HG02623 (cell line): ENCODE measurements at regions not wholly inside any gene's neighbourhood (a gene's known extent, or its start where the extent isn't known, plus 50 kb on each side); places are given as distances from the start of the nearest gene placed in this dataset.
"Not testable (repeated sequence)": the region's sequence is repeated elsewhere in the genome, so short reads cannot be mapped to it uniquely, and the experiment has no call there.

Experiments used
- ATAC-seq: cut with Tn5 transposase; IDR thresholded peaks from one replicate; pipeline ENCODE4 v1.9.1; 2021; ENCODE audit warnings: moderate library complexity; ENCODE audit not compliant: unreplicated experiment

DNA sequence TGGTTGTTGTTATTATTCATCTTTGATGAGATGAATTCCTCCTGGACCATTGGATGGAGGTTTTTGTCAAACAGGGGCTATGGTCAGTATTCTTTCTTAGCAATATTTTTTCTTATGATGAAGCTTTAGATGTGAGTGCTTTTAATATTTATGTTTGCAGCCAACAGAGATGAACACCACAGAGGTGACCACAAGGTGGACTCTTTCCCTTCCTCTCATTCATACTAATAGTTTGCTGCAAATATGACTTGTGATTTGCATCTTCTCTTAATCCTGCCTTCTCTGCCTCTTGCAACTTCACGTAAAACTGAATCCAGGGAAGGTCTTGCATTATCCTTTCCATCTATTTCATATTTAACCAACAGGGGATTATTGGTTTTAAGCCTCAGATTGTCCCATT is 473.1 kb upstream of the UBE2E2 start:
- no peak for ATAC-seq

DNA sequence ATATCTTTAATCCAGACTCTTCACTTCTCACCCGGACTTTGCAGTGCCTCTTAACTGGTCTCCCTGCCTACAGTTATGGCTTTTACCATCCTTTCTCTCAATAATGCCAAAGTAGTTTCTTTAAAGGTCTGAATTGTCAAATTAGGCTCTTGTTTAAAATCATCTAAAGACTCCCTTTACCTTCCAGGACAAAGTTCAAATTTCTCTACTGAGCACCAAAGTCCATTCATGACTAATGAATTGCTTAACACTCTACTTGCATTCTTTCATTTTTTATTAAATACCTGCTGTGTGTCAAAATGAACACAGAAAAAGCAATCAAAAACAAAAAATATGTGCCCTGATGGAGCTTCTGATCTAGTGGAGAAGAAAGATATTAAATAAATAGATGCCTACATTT is 472.4 kb upstream of the UBE2E2 start:
- ATAC-seq, result no peak

- ATAC-seq, result no peak
These were observed 471.2 kb upstream of the UBE2E2 start for GRCh38 chr3:22731901-22732300.

DNA sequence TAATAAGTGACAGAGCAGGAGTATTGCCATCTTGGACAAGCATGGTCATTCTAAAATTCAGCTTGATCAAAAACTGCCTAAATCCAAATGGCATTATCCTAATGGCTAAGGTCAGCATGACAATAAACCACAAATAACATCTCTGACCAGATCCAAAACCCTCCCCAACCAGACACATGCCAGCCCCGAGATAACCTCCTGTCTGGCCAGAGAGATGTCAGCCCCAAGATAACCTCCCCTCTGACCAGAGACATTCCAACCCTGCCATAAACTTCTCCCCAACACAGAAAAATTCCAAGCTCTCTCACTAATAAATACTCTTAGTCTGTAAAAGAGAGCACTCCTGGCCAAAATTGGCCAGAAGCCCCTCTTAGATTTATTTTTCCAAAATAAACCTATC is 470.5 kb upstream of the UBE2E2 start:
- no peak for ATAC-seq

DNA sequence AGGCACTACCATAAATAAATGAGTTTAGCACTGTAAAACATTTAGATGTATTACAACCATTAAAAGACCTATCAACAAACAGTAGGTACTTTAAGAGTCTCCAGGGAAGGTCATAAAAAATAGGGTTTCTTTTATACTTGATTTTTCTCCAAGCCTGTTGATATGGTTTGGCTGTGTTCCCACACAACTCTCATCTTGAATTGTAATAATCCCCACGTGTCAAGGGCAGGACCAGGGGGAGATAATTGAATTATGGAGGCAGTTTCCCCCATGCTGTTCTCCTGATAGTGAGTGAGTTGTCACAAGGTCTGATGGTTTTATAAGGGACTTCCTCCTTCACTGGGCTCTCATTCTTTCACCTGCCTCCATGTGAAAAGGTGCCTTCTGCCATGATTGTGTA is 468.9 kb upstream of the UBE2E2 start:
- ATAC-seq, result no peak

GRCh38 chr3:22734756-22735155 is 468.4 kb upstream of the UBE2E2 start:
- ATAC-seq, result no peak

DNA sequence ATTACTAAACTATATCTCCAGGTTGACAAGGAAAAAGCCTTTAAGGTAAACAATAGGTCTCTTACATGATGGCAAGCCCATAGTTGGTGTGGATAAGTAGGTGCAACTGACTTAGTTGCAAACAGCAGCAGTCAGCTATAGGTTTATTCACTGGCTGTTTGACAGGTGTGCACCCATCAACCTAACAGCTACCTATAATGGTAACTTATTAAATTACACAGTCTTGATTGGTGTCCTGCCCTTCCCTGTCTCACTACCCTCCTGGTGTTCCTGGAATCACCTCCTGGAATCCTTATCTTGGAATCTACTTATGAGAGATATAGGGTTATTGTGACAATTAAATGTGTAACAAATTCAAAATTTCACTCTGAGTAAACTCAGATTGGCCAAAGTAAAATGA is 467.8 kb upstream of the UBE2E2 start:
- ATAC-seq, result no peak

DNA sequence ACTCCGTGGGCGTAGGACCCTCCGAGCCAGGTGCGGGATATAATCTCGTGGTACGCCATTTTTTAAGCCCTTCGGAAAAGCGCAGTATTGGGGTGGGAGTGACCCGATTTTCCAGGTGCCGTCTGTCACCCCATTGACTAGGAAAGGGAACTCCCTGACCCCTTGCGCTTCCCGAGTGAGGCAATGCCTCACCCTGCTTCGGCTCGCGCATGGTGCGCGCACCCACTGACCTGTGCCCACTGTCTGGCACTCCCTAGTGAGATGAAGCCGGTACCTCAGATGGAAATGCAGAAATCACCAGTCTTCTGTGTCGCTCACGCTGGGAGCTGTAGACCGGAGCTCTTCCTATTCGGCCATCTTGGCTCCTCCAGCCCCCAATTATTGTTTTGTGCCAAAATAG is 459.7 kb upstream of the UBE2E2 start:
- not testable (repeated sequence) for ATAC-seq

GRCh38 chr3:22745321-22745720 is 457.8 kb upstream of the UBE2E2 start:
- no peak for ATAC-seq

GRCh38 chr3:22746221-22746620 is 456.9 kb upstream of the UBE2E2 start:
- ATAC-seq, result no peak

GRCh38 chr3:22748453-22749045 is 454.6 kb upstream of the UBE2E2 start:
- ATAC-seq, result no peak

DNA sequence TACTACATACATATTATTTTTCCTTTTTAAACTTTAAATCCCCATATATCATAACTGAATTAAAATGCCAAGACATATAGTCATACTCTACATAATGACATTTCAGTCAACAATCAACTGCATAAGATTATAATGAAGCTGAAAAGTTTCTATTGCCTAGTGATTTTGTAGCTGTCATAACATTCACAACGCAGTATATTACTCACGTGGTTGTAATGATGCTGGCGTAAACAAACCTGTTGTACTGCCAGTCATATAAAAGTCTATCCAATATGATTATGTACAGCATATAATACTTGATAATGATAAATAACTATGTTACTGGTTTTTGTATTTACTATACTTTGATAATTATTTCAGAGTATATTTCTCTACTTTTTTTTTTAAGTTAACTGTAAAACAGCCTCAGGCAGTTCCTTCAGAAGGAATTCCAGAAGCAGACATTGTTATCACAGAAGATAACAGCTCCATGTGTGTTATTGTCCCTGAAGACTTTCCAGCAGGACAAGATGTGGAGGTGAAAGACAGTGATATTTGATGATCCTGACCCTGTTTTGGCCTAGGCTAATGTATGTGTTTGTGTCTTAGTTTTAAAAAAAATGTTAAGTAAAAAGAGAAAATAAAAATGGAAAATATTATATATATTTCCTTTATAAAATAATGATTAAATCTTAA is 443.4 kb upstream of the UBE2E2 start:
- ATAC-seq, result no peak

DNA sequence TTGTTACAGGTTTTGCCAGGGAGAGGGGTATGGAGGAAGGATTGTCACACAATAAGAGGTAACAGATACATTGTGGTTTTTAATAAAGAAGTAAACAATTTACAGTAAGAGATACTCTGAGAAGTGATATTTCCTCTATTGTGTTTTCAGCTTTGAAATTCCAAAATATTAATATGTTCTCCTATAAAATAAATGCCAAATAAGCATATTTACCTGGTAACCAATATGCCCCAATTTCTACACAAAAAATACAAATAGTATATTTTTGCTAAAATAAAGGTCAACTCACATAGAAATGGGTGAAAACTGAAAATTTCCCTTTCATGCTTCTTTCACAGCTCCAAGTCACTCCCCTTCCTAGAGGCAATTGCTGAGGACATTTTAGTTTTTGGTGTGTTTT is 437.4 kb upstream of the UBE2E2 start:
- no peak for ATAC-seq

DNA sequence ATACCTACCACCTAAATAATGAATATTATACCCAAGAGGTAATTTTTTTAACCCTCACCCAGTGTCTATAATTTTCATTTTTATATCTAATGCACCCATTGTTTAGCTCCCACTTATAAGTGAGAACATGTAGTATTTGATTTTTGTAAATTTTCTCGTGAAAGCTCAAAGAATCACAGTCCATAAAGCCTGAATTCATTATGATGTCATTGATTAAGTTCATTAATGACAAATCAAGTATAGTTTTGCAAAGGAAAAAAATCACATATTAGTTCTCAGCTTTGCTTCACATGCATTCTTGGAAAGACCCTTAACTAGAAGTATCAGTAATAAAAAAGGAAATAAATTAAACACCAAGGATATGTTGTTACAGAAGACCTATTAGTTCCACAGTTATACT is 425.3 kb upstream of the UBE2E2 start:
- no peak for ATAC-seq

DNA sequence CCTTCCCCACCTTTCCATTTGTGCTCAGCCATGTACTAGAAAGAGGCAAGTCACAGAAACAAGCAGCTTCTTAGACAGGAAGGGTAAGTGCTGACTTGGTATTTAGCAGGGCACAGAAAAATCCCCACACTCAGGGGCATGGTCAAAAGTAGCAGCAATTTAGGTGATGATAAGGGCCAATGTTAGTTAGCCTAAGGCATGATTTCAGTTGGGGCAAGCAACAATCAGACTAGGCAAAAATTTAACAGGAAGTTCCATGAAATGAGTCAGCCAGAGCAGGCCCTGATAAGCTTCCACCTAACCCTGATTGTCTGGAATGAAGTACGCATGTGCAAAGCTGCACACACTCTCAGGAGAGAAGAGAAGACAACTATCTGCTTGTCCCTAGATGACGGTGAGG is 423.4 kb upstream of the UBE2E2 start:
- no peak for ATAC-seq

- no peak for ATAC-seq
These were observed 410.6 kb upstream of the UBE2E2 start for GRCh38 chr3:22792533-22792932.

GRCh38 chr3:22795917-22796316 is 407.2 kb upstream of the UBE2E2 start:
- no peak for ATAC-seq

DNA sequence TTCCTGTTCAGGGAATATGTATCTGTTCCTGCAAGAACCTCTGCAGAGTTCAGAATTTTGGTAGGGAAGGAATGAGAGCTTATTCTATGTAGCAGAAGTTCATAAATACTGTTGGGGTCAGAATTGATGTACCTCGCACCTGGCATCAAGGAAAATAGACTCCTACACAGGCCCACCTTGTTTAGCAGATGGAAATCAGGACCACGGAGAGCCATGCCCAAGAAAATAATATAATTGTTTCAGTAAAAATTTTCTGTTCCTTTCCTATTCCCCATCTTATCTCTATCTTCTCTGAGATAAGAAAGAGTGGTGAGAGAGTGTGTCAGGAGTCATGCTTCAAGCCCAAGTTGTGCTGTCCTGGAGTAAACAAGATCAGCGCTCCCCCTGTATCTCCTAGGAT is 404.7 kb upstream of the UBE2E2 start:
- ATAC-seq, result no peak

- ATAC-seq, result no peak
These were observed 383.9 kb upstream of the UBE2E2 start for GRCh38 chr3:22819209-22819608.

DNA sequence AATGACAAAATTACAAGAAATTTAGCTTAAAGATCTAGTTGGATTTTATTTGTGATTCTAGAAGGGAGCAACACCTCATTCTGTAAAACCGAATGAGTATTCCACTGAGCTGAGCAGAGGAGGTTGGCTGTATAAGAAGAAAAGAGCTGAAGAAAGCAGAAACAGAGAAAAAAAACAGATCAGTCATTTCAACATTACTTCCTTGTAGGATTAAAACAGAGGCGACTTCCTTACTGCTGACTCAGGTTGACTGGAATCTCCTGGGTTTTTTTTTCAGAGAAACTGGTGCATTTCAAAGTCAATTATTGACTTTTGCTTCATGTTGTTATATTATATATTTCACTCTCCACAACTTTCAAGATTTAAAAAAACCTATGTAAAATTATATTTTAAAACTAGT is 368.1 kb upstream of the UBE2E2 start:
- ATAC-seq, result no peak

GRCh38 chr3:22836131-22836530 is 367.0 kb upstream of the UBE2E2 start:
- ATAC-seq, result no peak

DNA sequence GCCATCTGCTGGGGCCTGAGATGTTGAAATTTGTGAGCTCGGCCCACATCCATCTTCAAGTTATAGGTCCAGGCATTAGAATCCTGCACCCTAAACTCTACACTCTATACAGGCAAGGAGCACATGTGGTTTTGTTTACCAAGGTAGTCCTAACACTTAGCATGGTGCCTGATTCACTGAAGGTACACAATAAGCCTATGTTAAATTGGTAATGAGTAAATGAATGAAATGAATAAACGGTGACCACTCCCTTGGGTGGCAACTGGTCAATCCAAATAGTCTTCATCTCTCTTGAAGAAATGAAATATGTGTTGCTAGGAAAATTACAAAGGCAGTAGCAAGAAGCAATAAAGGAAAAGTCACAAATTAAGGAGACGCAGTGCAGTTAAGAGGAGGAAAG is 359.3 kb upstream of the UBE2E2 start:
- ATAC-seq, result no peak

GRCh38 chr3:22846566-22846965 is 356.6 kb upstream of the UBE2E2 start:
- no peak for ATAC-seq
